SK-N-SH (cell line): ENCODE measurements at regions not wholly inside any gene's neighbourhood (a gene's known extent, or its start where the extent isn't known, plus 50 kb on each side); places are given as distances from the start of the nearest gene placed in this dataset.

ENCODE experiments used
- CTCF ChIA-PET: fragments of 300-600, 350-600 bp; formaldehyde crosslinking; extraction: SDS; loops from one replicate; lab custom pipeline; 2021; lab: Yijun Ruan, JAX
- POLR2A ChIA-PET: fragments of 350-600 bp; sonication (Branson Sonifier 250); formaldehyde crosslinking; extraction: SDS; loops from one replicate; lab custom pipeline; 2020; ENCODE audit warnings: antibody characterized with exemption, inconsistent platforms; lab: Yijun Ruan, JAX
- DNase-seq: peaks from one replicate; pipeline ENCODE4 v3.0.0; 2012
- H2AFZ ChIP-seq: fragments of 200-600 bp; sonication (generic); 2 replicates; pipeline ENCODE4 v1.8.1; 2016; ENCODE audit warnings: antibody characterized with exemption, mild to moderate bottlenecking, low read depth
- H3F3A ChIP-seq: fragments of 200-600 bp; sonication (generic); replicated peaks from 2 replicates; pipeline ENCODE3; 2016; ENCODE audit warnings: antibody characterized with exemption, mild to moderate bottlenecking; ENCODE audit not compliant: insufficient read depth
- H3K27ac ChIP-seq, 2 experiments: fragments of 200-500 bp in 1 of 2; fragments of 200-600 bp in 1 of 2; sonication (Bioruptor generic) in 1 of 2; sonication (generic), shearing (Covaris generic) in 1 of 2; 2 replicates each; pipeline versions ENCODE4 v1.5.1 to v1.6.1; 2014 to 2016; ENCODE audit warnings: low read depth in 2 of 2, inconsistent platforms in 1 of 2, low read length in 1 of 2, mild to moderate bottlenecking in 1 of 2, mixed read lengths in 1 of 2
- H3K27me3 ChIP-seq: fragments of 200-600 bp; sonication (generic), shearing (Covaris generic); 2 replicates; pipeline ENCODE4 v1.6.1; 2016; ENCODE audit warnings: mixed run types; ENCODE audit not compliant: insufficient read depth
- H3K36me3 ChIP-seq, 2 experiments: fragments of 200-500 bp in 1 of 2; fragments of 200-600 bp in 1 of 2; sonication (Bioruptor generic) in 1 of 2; sonication (generic) in 1 of 2; replicated peaks in 1 of 2; 2 replicates each; pipeline versions ENCODE3 to v1.5.1; 2014 to 2016; ENCODE audit warnings: low read length in 1 of 2, mild to moderate bottlenecking in 1 of 2; ENCODE audit not compliant: insufficient read depth in 2 of 2, control insufficient read depth in 1 of 2
- H3K4me1 ChIP-seq, 2 experiments: fragments of 200-500 bp in 1 of 2; fragments of 200-600 bp in 1 of 2; sonication (Bioruptor generic) in 1 of 2; sonication (generic), shearing (Covaris generic) in 1 of 2; 2 replicates each; pipeline versions ENCODE4 v1.5.1 to v1.6.1; 2014 to 2016; ENCODE audit warnings: low read depth in 1 of 2, low read length in 1 of 2, mixed run types in 1 of 2; ENCODE audit not compliant: insufficient read depth in 2 of 2, control insufficient read depth in 1 of 2
- H3K4me2 ChIP-seq: fragments of 200-600 bp; sonication (generic), shearing (Covaris generic); 2 replicates; pipeline ENCODE4 v1.6.1; 2017; ENCODE audit warnings: mixed run types
- H3K4me3 ChIP-seq, 2 experiments: fragments of 200-500 bp in 1 of 2; fragments of 200-600 bp in 1 of 2; sonication (Bioruptor generic) in 1 of 2; sonication (generic), shearing (Covaris generic) in 1 of 2; 2 replicates each; pipeline versions ENCODE4 v1.5.1 to v1.8.1; 2014 to 2016; ENCODE audit warnings: low read depth in 2 of 2, inconsistent platforms in 1 of 2, low read length in 1 of 2, mild to moderate bottlenecking in 1 of 2, mixed read lengths in 1 of 2, moderate library complexity in 1 of 2
- H3K79me2 ChIP-seq: fragments of 200-600 bp; sonication (generic); 2 replicates; pipeline ENCODE4 v1.8.1; 2017; ENCODE audit warnings: mild to moderate bottlenecking; ENCODE audit not compliant: insufficient read depth
- H3K9ac ChIP-seq: fragments of 200-600 bp; sonication (generic); 2 replicates; pipeline ENCODE4 v1.6.1; 2017; ENCODE audit warnings: mixed run types
- H3K9me2 ChIP-seq: fragments of 200-600 bp; sonication (generic); 2 replicates; pipeline ENCODE4 v1.6.1; 2017; ENCODE audit warnings: mixed run types
- H3K9me3 ChIP-seq: fragments of 200-600 bp; sonication (generic); 2 replicates; pipeline ENCODE4 v1.6.1; 2017; ENCODE audit warnings: mixed run types, mild to moderate bottlenecking, moderate library complexity
- H4K20me1 ChIP-seq: fragments of 200-600 bp; sonication (generic); 2 replicates; pipeline ENCODE4 v1.6.1; 2017; ENCODE audit warnings: mild to moderate bottlenecking, mixed run types; ENCODE audit not compliant: insufficient read depth
- CHD2 ChIP-seq: fragments of 150-350 bp; IDR thresholded peaks from 2 replicates; pipeline ENCODE4 v1.6.1; 2018; ENCODE audit warnings: low read length; ENCODE audit not compliant: partially characterized antibody
- EZH2phosphoT487 ChIP-seq: fragments of 200-600 bp; sonication (generic); IDR thresholded peaks from 2 replicates; pipeline ENCODE4 v1.6.1; 2017; ENCODE audit warnings: low read depth, mixed run types, mild to moderate bottlenecking, antibody characterized with exemption, moderate library complexity, borderline replicate concordance
- FOXJ3 ChIP-seq: sonication (generic); formaldehyde crosslinking; IDR thresholded peaks from 2 replicates; pipeline ENCODE4 v1.5.1; 2020; ENCODE audit warnings: mild to moderate bottlenecking, missing genetic modification reagents
- FOXM1 ChIP-seq: IDR thresholded peaks from 2 replicates; pipeline ENCODE4 v1.4.0; 2012; ENCODE audit warnings: low read depth, mild to moderate bottlenecking
- GABPA ChIP-seq: IDR thresholded peaks from 2 replicates; pipeline ENCODE4 v1.4.0; 2012; ENCODE audit warnings: low read depth, mild to moderate bottlenecking
- GATA2 ChIP-seq: sonication (generic); formaldehyde crosslinking; IDR thresholded peaks from 2 replicates; pipeline ENCODE4 v1.5.0; 2020; ENCODE audit warnings: mild to moderate bottlenecking, missing genetic modification reagents
- JUND ChIP-seq: IDR thresholded peaks from 2 replicates; pipeline ENCODE4 v1.4.0; 2012
- MAX ChIP-seq: IDR thresholded peaks from 2 replicates; pipeline ENCODE4 v1.4.0; 2012; ENCODE audit warnings: low read depth
- MXI1 ChIP-seq: IDR thresholded peaks from 2 replicates; pipeline ENCODE4 v1.6.1; 2012; ENCODE audit warnings: mild to moderate bottlenecking, low read depth, low read length, improper control_type of control experiment
- NRF1 ChIP-seq: IDR thresholded peaks from 2 replicates; pipeline ENCODE4 v1.6.1; 2012; ENCODE audit warnings: low read depth, mild to moderate bottlenecking, low read length
- RCOR1 ChIP-seq: fragments of 150-350 bp; IDR thresholded peaks from 2 replicates; pipeline ENCODE4 v1.6.1; 2017; ENCODE audit warnings: antibody characterized with exemption, low read length
- REST ChIP-seq: IDR thresholded peaks from 2 replicates; pipeline ENCODE4 v1.6.1; 2012; ENCODE audit warnings: mild to moderate bottlenecking, low read depth, low read length, moderate library complexity
- RXRA ChIP-seq: IDR thresholded peaks from 2 replicates; pipeline ENCODE4 v1.4.0; 2012; ENCODE audit warnings: low read depth, mild to moderate bottlenecking, borderline replicate concordance
- TCF12 ChIP-seq: IDR thresholded peaks from 2 replicates; pipeline ENCODE4 v1.4.0; 2012
- TEAD4 ChIP-seq: IDR thresholded peaks from 2 replicates; pipeline ENCODE4 v1.4.0; 2012; ENCODE audit warnings: mild to moderate bottlenecking, borderline replicate concordance; ENCODE audit not compliant: insufficient read depth
- YY1 ChIP-seq: IDR thresholded peaks from 2 replicates; pipeline ENCODE4 v1.4.0; 2012; ENCODE audit warnings: low read depth, mild to moderate bottlenecking
- WGBS: methylation state at CpG from one replicate; pipeline ENCODE4 v1.1.6; 2017; ENCODE audit warnings: low lambda C conversion rate; 5-methylcytosine and 5-hydroxymethylcytosine counted together
- TF ChIP-seq, protein P1 (sequence below): fragments of 200-600 bp; sonication (generic); IDR thresholded peaks from 2 replicates; pipeline ENCODE4 v1.6.1; 2017; ENCODE audit warnings: antibody characterized with exemption, mild to moderate bottlenecking, moderate library complexity

DNA sequence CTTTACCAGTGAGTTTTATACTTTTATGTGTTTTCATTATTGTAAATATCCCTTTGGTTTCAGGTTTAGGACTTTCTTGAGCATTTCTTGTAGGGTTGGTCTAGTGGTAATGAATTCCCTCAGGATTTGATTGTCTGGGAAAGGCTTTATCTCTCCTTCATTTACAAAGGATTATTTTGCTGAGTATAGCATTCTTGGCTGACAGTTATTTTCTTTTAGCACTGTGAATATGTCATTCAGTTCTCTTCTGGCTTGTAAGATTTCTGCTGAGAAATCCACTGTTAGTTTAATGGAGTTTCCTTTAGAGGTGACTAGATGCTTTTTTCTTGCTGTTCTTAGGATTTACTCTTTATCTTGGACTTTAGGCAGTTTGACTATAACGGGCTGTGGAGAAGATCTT is 373.9 kb downstream of the TSN start:
- POLR2A ChIA-PET, result no interaction called here
- no peak for DNase-seq
- no peaks in the 10 kb centered on the region for H3K9me2 ChIP-seq
- no peaks in the 10 kb centered on the region for H4K20me1 ChIP-seq
- H3K9ac ChIP-seq, result no peak overlapping the region
- WGBS, result 4% methylated on average over 1 of the region's 1 CpG
- H3F3A ChIP-seq, result no peaks in the 10 kb centered on the region
- no peak overlapping the region for H3K27ac ChIP-seq
- no peaks in the 10 kb centered on the region for H3K79me2 ChIP-seq
- no peak overlapping the region for H3K4me3 ChIP-seq
- H3K4me2 ChIP-seq, result no peak overlapping the region
- no peaks in the 10 kb centered on the region for H3K27me3 ChIP-seq
- H3K9me3 ChIP-seq, result no peaks in the 10 kb centered on the region
- H2AFZ ChIP-seq, result no peak overlapping the region
- H3K36me3 ChIP-seq, result no peaks in the 10 kb centered on the region
- H3K4me1 ChIP-seq, result no peaks in the 10 kb centered on the region
- TF ChIP-seq EZH2phosphoT487 (no peak), RCOR1 (no peak), TCF12 (no peak), YY1 (no peak), RXRA (no peak), NRF1 (no peak), GABPA (no peak), MAX (no peak), REST (no peak)
- TF ChIP-seq, protein P1, sequence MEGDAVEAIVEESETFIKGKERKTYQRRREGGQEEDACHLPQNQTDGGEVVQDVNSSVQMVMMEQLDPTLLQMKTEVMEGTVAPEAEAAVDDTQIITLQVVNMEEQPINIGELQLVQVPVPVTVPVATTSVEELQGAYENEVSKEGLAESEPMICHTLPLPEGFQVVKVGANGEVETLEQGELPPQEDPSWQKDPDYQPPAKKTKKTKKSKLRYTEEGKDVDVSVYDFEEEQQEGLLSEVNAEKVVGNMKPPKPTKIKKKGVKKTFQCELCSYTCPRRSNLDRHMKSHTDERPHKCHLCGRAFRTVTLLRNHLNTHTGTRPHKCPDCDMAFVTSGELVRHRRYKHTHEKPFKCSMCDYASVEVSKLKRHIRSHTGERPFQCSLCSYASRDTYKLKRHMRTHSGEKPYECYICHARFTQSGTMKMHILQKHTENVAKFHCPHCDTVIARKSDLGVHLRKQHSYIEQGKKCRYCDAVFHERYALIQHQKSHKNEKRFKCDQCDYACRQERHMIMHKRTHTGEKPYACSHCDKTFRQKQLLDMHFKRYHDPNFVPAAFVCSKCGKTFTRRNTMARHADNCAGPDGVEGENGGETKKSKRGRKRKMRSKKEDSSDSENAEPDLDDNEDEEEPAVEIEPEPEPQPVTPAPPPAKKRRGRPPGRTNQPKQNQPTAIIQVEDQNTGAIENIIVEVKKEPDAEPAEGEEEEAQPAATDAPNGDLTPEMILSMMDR, result no peak
- TF ChIP-seq, all 33 proteins: peak for 0
- CTCF ChIA-PET, result no interaction called here

DNA sequence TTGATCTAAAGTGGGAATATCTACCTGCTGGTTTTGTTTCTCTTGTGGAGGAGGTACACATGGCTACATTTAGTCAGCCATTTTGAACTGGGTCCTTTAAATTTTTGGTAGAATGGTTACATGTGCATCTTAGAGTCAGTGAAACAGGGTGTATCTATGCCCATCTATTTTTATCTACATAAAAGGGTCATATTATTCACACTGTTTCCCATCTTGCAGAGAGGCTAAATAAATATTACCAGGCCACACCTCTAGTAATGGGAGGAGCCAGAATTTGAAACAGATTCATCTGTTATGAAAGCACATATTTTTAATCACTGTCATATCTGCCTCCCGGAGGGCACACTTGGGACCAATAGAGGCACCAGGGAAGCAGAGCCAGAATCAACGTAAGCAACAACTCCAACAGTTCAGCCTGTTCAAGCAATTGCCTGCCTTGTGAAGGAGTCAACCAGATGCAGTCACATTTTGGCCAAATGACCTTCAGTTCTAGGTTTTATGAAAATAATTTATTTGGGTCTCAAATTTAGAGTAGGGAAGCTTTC is 376.8 kb downstream of the TSN start:
- ChIA-PET CTCF (interaction anchor here (0.7 kb wide), 1 partner anchor 9 kb away, joined by 3 read pairs; no protein-coding TSS in a partner anchor), POLR2A (no interaction called here)
- Histone ChIP-seq H3K27me3 (no peaks in the 10 kb centered on the region), H3K4me1 (no peaks in the 10 kb centered on the region), H3K27ac (no peak overlapping the region), H3K9ac (no peak overlapping the region), H4K20me1 (no peaks in the 10 kb centered on the region), H2AFZ (no peak overlapping the region), H3K36me3 (no peaks in the 10 kb centered on the region), H3F3A (no peaks in the 10 kb centered on the region), H3K9me3 (no peaks in the 10 kb centered on the region), H3K79me2 (no peaks in the 10 kb centered on the region), H3K4me2 (no peak overlapping the region), H3K4me3 (no peak overlapping the region), H3K9me2 (no peaks in the 10 kb centered on the region)
- WGBS, result 27% methylated on average over 2 of the region's 2 CpGs
- no peak for DNase-seq
- TF ChIP-seq YY1 (no peak), CHD2 (no peak), GATA2 (CRISPR knock-in tag) (no peak), FOXJ3 (CRISPR knock-in tag) (no peak), MAX (no peak), FOXM1 (no peak), JUND (no peak), MXI1 (no peak), TEAD4 (no peak)
- TF ChIP-seq, protein P1, result no peak
